ENCODE measurements at regions not wholly inside any gene's neighbourhood (a gene's known extent, or its start where the extent isn't known, plus 50 kb on each side); places are given as distances from the start of the nearest gene placed in this dataset.
"Not testable (repeated sequence)": the region's sequence is repeated elsewhere in the genome, so short reads cannot be mapped to it uniquely, and the experiment has no call there.

GRCh38 chr11:130675917-130676316 lies 227.5 kb downstream of the ADAMTS15 start:
- no peak overlapping the region for H2BK12ac ChIP-seq (ENCODE audit: low read length in 2 of 2)

GRCh38 chr11:130677486-130678153 lies 229.2 kb downstream of the ADAMTS15 start:
- Histone ChIP-seq H4K91ac (ENCODE audit: low read length) (no peak overlapping the region), H3K4me2 (ENCODE audit: low read length, poor library complexity, severe bottlenecking) (no peak overlapping the region), H3K4me1 (ENCODE audit: control insufficient read depth, insufficient read depth, low read depth, low read length) (peaks cover 21% of the 10 kb centered on the region), H3K4ac (ENCODE audit: low read depth in 1 of 2, low read length in 2 of 2) (no peak overlapping the region), H3K27me3 (ENCODE audit: control insufficient read depth in 1 of 2, insufficient read depth in 1 of 2, low read length in 2 of 2) (no peaks in the 10 kb centered on the region), H2BK15ac (ENCODE audit: low read depth, poor library complexity, severe bottlenecking) (no peak overlapping the region), H4K8ac (ENCODE audit: low read length) (no peak overlapping the region), H2AFZ (ENCODE audit: low read depth, low read length) (peak overlapping the region; percentile 24), H2BK5ac (ENCODE audit: low read depth, low read length, poor library complexity, severe bottlenecking) (peak overlapping the region; percentile 69), H3K14ac (ENCODE audit: low read length in 2 of 2) (no peak overlapping the region), H3K36me3 (ENCODE audit: control insufficient read depth in 1 of 2, insufficient read depth in 2 of 2, low read depth in 1 of 2, low read length in 2 of 2) (no peaks in the 10 kb centered on the region), H2AK5ac (ENCODE audit: low read length, severe bottlenecking) (peak overlapping the region; percentile 84), H3K23ac (ENCODE audit: low read length in 2 of 2) (no peak overlapping the region), H3K4me3 (ENCODE audit: insufficient read depth in 1 of 2, low read depth in 1 of 2, low read length in 2 of 2) (peak overlapping the region in 1 of 2 experiments; percentile 21), H2BK12ac (ENCODE audit: low read length in 2 of 2) (no peak overlapping the region), H3K9ac (ENCODE audit: low read length) (no peak overlapping the region), H3K9me3 (ENCODE audit: control insufficient read depth, low read length) (peaks cover 55% of the 10 kb centered on the region), H3K79me1 (replicated peaks; ENCODE audit: low read length, poor library complexity, severe bottlenecking) (no peaks in the 10 kb centered on the region), H3K18ac (ENCODE audit: low read depth in 1 of 2, low read length in 2 of 2) (peak overlapping the region in 1 of 2 experiments; percentile 48), H3K27ac (ENCODE audit: low read length, poor library complexity, severe bottlenecking) (peak overlapping the region; percentile 96), H2BK120ac (ENCODE audit: low read depth, low read length) (peak overlapping the region; percentile 64)
- DNase-seq = peak; percentile 78
- 65% methylated on average over 2 of the region's 6 CpGs for WGBS

More at GRCh38 chr11:130675917-130676316, 227.5 kb downstream of the ADAMTS15 start:
- H3K4me1 ChIP-seq (ENCODE audit: control insufficient read depth, insufficient read depth, low read depth, low read length) = peaks cover 28% of the 10 kb centered on the region
- no peak overlapping the region for H4K8ac ChIP-seq (ENCODE audit: low read length)
- H2BK120ac ChIP-seq (ENCODE audit: low read depth, low read length) = no peak overlapping the region
- H3K4ac ChIP-seq (ENCODE audit: low read depth in 1 of 2, low read length in 2 of 2) = no peak overlapping the region
- no peaks in the 10 kb centered on the region for H3K36me3 ChIP-seq (ENCODE audit: control insufficient read depth in 1 of 2, insufficient read depth in 2 of 2, low read depth in 1 of 2, low read length in 2 of 2)
- H3K9me3 ChIP-seq (ENCODE audit: control insufficient read depth, low read length) = peaks cover 39% of the 10 kb centered on the region
- H4K91ac ChIP-seq (ENCODE audit: low read length) = no peak overlapping the region
- peak overlapping the region in 1 of 2 experiments; percentile 43 for H3K4me3 ChIP-seq (ENCODE audit: insufficient read depth in 1 of 2, low read depth in 1 of 2, low read length in 2 of 2)
- H3K27me3 ChIP-seq (ENCODE audit: control insufficient read depth in 1 of 2, insufficient read depth in 1 of 2, low read length in 2 of 2) = no peaks in the 10 kb centered on the region
- H3K79me1 ChIP-seq (replicated peaks; ENCODE audit: low read length, poor library complexity, severe bottlenecking) = no peaks in the 10 kb centered on the region
- no peak for DNase-seq
- H3K18ac ChIP-seq (ENCODE audit: low read depth in 1 of 2, low read length in 2 of 2) = no peak overlapping the region
- 60% methylated on average over 1 of the region's 1 CpG for WGBS
- no peak overlapping the region for H3K4me2 ChIP-seq (ENCODE audit: low read length, poor library complexity, severe bottlenecking)
- peak overlapping the region; percentile 78 for H3K9ac ChIP-seq (ENCODE audit: low read length)
- H3K23ac ChIP-seq (ENCODE audit: low read length in 2 of 2) = peak overlapping the region in 1 of 2 experiments; percentile 42
- no peak overlapping the region for H2BK15ac ChIP-seq (ENCODE audit: low read depth, poor library complexity, severe bottlenecking)
- H2BK5ac ChIP-seq (ENCODE audit: low read depth, low read length, poor library complexity, severe bottlenecking) = peak overlapping the region; percentile 66
- no peak overlapping the region for H3K14ac ChIP-seq (ENCODE audit: low read length in 2 of 2)
- H2AK5ac ChIP-seq (ENCODE audit: low read length, severe bottlenecking) = no peak overlapping the region
- peak overlapping the region; percentile 53 for H3K27ac ChIP-seq (ENCODE audit: low read length, poor library complexity, severe bottlenecking)
- no peak overlapping the region for H2AFZ ChIP-seq (ENCODE audit: low read depth, low read length)

- Histone ChIP-seq H4K91ac (ENCODE audit: low read length) (no peak overlapping the region), H2BK15ac (ENCODE audit: low read depth, poor library complexity, severe bottlenecking) (no peak overlapping the region), H2AK5ac (ENCODE audit: low read length, severe bottlenecking) (no peak overlapping the region), H3K9ac (ENCODE audit: low read length) (no peak overlapping the region), H2BK12ac (ENCODE audit: low read length in 2 of 2) (no peak overlapping the region), H4K8ac (ENCODE audit: low read length) (no peak overlapping the region), H3K23ac (ENCODE audit: low read length in 2 of 2) (no peak overlapping the region), H3K27ac (ENCODE audit: low read length, poor library complexity, severe bottlenecking) (no peak overlapping the region), H3K4ac (ENCODE audit: low read depth in 1 of 2, low read length in 2 of 2) (no peak overlapping the region), H3K36me3 (ENCODE audit: control insufficient read depth in 1 of 2, insufficient read depth in 2 of 2, low read depth in 1 of 2, low read length in 2 of 2) (no peaks in the 10 kb centered on the region), H3K4me3 (ENCODE audit: insufficient read depth in 1 of 2, low read depth in 1 of 2, low read length in 2 of 2) (peak overlapping the region in 1 of 2 experiments; percentile 31), H3K27me3 (ENCODE audit: control insufficient read depth in 1 of 2, insufficient read depth in 1 of 2, low read length in 2 of 2) (no peaks in the 10 kb centered on the region), H3K4me1 (ENCODE audit: control insufficient read depth, insufficient read depth, low read depth, low read length) (peaks cover 10% of the 10 kb centered on the region), H3K9me3 (ENCODE audit: control insufficient read depth, low read length) (peaks cover 59% of the 10 kb centered on the region), H2AFZ (ENCODE audit: low read depth, low read length) (no peak overlapping the region), H2BK120ac (ENCODE audit: low read depth, low read length) (no peak overlapping the region), H3K4me2 (ENCODE audit: low read length, poor library complexity, severe bottlenecking) (no peak overlapping the region), H3K14ac (ENCODE audit: low read length in 2 of 2) (no peak overlapping the region), H3K18ac (ENCODE audit: low read depth in 1 of 2, low read length in 2 of 2) (no peak overlapping the region), H2BK5ac (ENCODE audit: low read depth, low read length, poor library complexity, severe bottlenecking) (no peak overlapping the region), H3K79me1 (replicated peaks; ENCODE audit: low read length, poor library complexity, severe bottlenecking) (no peaks in the 10 kb centered on the region)
- DNase-seq = no peak
- 88% methylated on average over 2 of the region's 4 CpGs for WGBS
Measured at GRCh38 chr11:130679247-130679646, 230.8 kb downstream of the ADAMTS15 start.

GRCh38 chr11:130682471-130682870 lies 233.8 kb downstream of the SNX19 start:
- not testable (repeated sequence) for H3K9ac ChIP-seq (ENCODE audit: low read length); H3K79me1 ChIP-seq (replicated peaks; ENCODE audit: low read length, poor library complexity, severe bottlenecking); H3K4me1 ChIP-seq (ENCODE audit: control insufficient read depth, insufficient read depth, low read depth, low read length); H3K4me3 ChIP-seq (ENCODE audit: insufficient read depth in 1 of 2, low read depth in 1 of 2, low read length in 2 of 2); H3K4me2 ChIP-seq (ENCODE audit: low read length, poor library complexity, severe bottlenecking); H3K27me3 ChIP-seq (ENCODE audit: control insufficient read depth in 1 of 2, insufficient read depth in 1 of 2, low read length in 2 of 2); H4K8ac ChIP-seq (ENCODE audit: low read length); H3K23ac ChIP-seq (ENCODE audit: low read length in 2 of 2); H2BK12ac ChIP-seq (ENCODE audit: low read length in 2 of 2); H3K27ac ChIP-seq (ENCODE audit: low read length, poor library complexity, severe bottlenecking); H2AFZ ChIP-seq (ENCODE audit: low read depth, low read length); H2AK5ac ChIP-seq (ENCODE audit: low read length, severe bottlenecking); H3K4ac ChIP-seq (ENCODE audit: low read depth in 1 of 2, low read length in 2 of 2); H3K18ac ChIP-seq (ENCODE audit: low read depth in 1 of 2, low read length in 2 of 2); H3K36me3 ChIP-seq (ENCODE audit: control insufficient read depth in 1 of 2, insufficient read depth in 2 of 2, low read depth in 1 of 2, low read length in 2 of 2); DNase-seq; H3K14ac ChIP-seq (ENCODE audit: low read length in 2 of 2); H2BK15ac ChIP-seq (ENCODE audit: low read depth, poor library complexity, severe bottlenecking); H4K91ac ChIP-seq (ENCODE audit: low read length); H2BK5ac ChIP-seq (ENCODE audit: low read depth, low read length, poor library complexity, severe bottlenecking); H2BK120ac ChIP-seq (ENCODE audit: low read depth, low read length)
- 84% methylated on average over 2 of the region's 2 CpGs for WGBS
- H3K9me3 ChIP-seq (ENCODE audit: control insufficient read depth, low read length) = peaks cover 70% of the 10 kb centered on the region
